GM19463 (cell line): ENCODE measurements at regions not wholly inside any gene's neighbourhood (a gene's known extent, or its start where the extent isn't known, plus 50 kb on each side); places are given as distances from the start of the nearest gene placed in this dataset.

ENCODE experiments used
- ATAC-seq: cut with Tn5 transposase; IDR thresholded peaks from one replicate; pipeline ENCODE4 v1.9.1; 2021; ENCODE audit warnings: mild to moderate bottlenecking, moderate library complexity; ENCODE audit not compliant: unreplicated experiment

GRCh38 chr14:101200650-101201516 lies 297.4 kb upstream of the RTL1 start:
- ATAC-seq, result no peak

GRCh38 chr14:101201535-101202151 lies 298.1 kb upstream of the RTL1 start:
- no peak for ATAC-seq

- ATAC-seq, result no peak
Observed at GRCh38 chr14:101202627-101203404, 299.3 kb upstream of the RTL1 start.

- ATAC-seq, result no peak
Observed at GRCh38 chr14:101206556-101206955, 303.0 kb upstream of the RTL1 start.

GRCh38 chr14:101207041-101207440 lies 303.5 kb upstream of the RTL1 start:
- no peak for ATAC-seq

- no peak for ATAC-seq
Observed at GRCh38 chr14:101207897-101208296, 304.4 kb upstream of the RTL1 start.

- ATAC-seq, result no peak
Observed at GRCh38 chr14:101209594-101209993, 306.1 kb upstream of the RTL1 start.

- ATAC-seq, result no peak
Observed at GRCh38 chr14:101215266-101215665, 311.7 kb upstream of the RTL1 start.

GRCh38 chr14:101215927-101216326 lies 312.4 kb upstream of the RTL1 start:
- no peak for ATAC-seq

- ATAC-seq, result no peak
Observed at GRCh38 chr14:101216366-101217079, 313.0 kb upstream of the RTL1 start.

- no peak for ATAC-seq
Observed at GRCh38 chr14:101217080-101217463, 313.6 kb upstream of the RTL1 start.

- no peak for ATAC-seq
Observed at GRCh38 chr14:101217616-101218371, 314.3 kb upstream of the RTL1 start.

- no peak for ATAC-seq
Observed at GRCh38 chr14:101219896-101220703, 316.6 kb upstream of the RTL1 start.

GRCh38 chr14:101220921-101221510 lies 317.5 kb upstream of the RTL1 start:
- ATAC-seq, result no peak

- no peak for ATAC-seq
Observed at GRCh38 chr14:101221549-101222160, 318.1 kb upstream of the RTL1 start.

GRCh38 chr14:101222362-101223070 lies 319.0 kb upstream of the RTL1 start:
- no peak for ATAC-seq

- no peak for ATAC-seq
Observed at GRCh38 chr14:101223127-101223526, 319.6 kb upstream of the RTL1 start.

GRCh38 chr14:101223561-101224162 lies 320.1 kb upstream of the RTL1 start:
- no peak for ATAC-seq
